Left ventricle myocardium superior (tissue), 1 donor: ENCODE measurements at regions not wholly inside any gene's neighbourhood (a gene's known extent, or its start where the extent isn't known, plus 50 kb on each side); places are given as distances from the start of the nearest gene placed in this dataset.

Experiments
- ATAC-seq: fragments of 200-7000 bp; cut with Tn5 transposase; one replicate; pipeline ENCODE4 v1.9.1; 2020; ENCODE audit warnings: mild to moderate bottlenecking, moderate library complexity
- DNase-seq: peaks from one replicate; pipeline ENCODE4 v3.0.0-alpha.2; 2020
- intact Hi-C: fragments of 100-400 bp; cut with micrococcal nuclease; formaldehyde crosslinking; loops from one replicate; pipeline ENCODE4 v1.11.0; 2022
- donor health status: DM: no; HTN: yes; CAD: no; lungs with severe emphysema.

GRCh38 chr13:106804991-106805390 lies 237.1 kb upstream of the ARGLU1 start:
- no peak for ATAC-seq

GRCh38 chr13:106802917-106803316 lies 235.0 kb upstream of the ARGLU1 start:
- intact Hi-C loops = no loop called here
- DNase-seq = no peak
- no peak for ATAC-seq

More at GRCh38 chr13:106804991-106805390, 237.1 kb upstream of the ARGLU1 start:
- intact Hi-C loops = no loop called here
- DNase-seq = no peak

- DNase-seq (no peak), ATAC-seq (no peak)
- intact Hi-C loops = no loop called here
These were observed 231.9 kb upstream of the ARGLU1 start for GRCh38 chr13:106799781-106800335.

GRCh38 chr13:106797081-106797640 lies 229.2 kb upstream of the ARGLU1 start:
- intact Hi-C loops = no loop called here
- ATAC-seq = no peak
- DNase-seq = no peak

- DNase-seq = no peak
- ATAC-seq = no peak
- intact Hi-C loops = no loop called here
These were observed 228.5 kb upstream of the ARGLU1 start for GRCh38 chr13:106796280-106797047.

GRCh38 chr13:106795847-106796246 lies 227.9 kb upstream of the ARGLU1 start:
- no peak for ATAC-seq
- no peak for DNase-seq
- intact Hi-C loops = no loop called here

- no peak for DNase-seq
- intact Hi-C loops = no loop called here
- no peak for ATAC-seq
These were observed 226.2 kb upstream of the ARGLU1 start for GRCh38 chr13:106794117-106794516.

- intact Hi-C loops = no loop called here
- DNase-seq = no peak
- ATAC-seq = no peak
These were observed 222.0 kb upstream of the ARGLU1 start for GRCh38 chr13:106789911-106790310.

GRCh38 chr13:106786006-106786563 lies 218.1 kb upstream of the ARGLU1 start:
- ATAC-seq (no peak), DNase-seq (no peak)
- intact Hi-C loops = no loop called here

GRCh38 chr13:106774621-106775020 lies 206.7 kb upstream of the ARGLU1 start:
- intact Hi-C loops = no loop called here
- DNase-seq (no peak), ATAC-seq (no peak)

GRCh38 chr13:106772006-106772601 lies 204.2 kb upstream of the ARGLU1 start:
- intact Hi-C loops = no loop called here
- DNase-seq (no peak), ATAC-seq (no peak)

GRCh38 chr13:106768991-106769390 lies 201.1 kb upstream of the ARGLU1 start:
- no peak for DNase-seq
- ATAC-seq = no peak
- intact Hi-C loops = no loop called here

- DNase-seq = no peak
- no peak for ATAC-seq
- intact Hi-C loops = no loop called here
These were observed 194.8 kb upstream of the ARGLU1 start for GRCh38 chr13:106762708-106763107.

GRCh38 chr13:106756446-106756845 lies 188.5 kb upstream of the ARGLU1 start:
- DNase-seq (peak; percentile 34), ATAC-seq (peak; percentile 34)
- intact Hi-C loops = no loop called here

- ATAC-seq = no peak
- DNase-seq = no peak
- intact Hi-C loops = no loop called here
These were observed 187.6 kb upstream of the ARGLU1 start for GRCh38 chr13:106755542-106755941.

GRCh38 chr13:106753251-106753650 lies 185.3 kb upstream of the ARGLU1 start:
- ATAC-seq (peak; percentile 41), DNase-seq (no peak)
- intact Hi-C loops = no loop called here

- ATAC-seq = no peak
- intact Hi-C loops = no loop called here
These were observed 184.7 kb upstream of the ARGLU1 start for GRCh38 chr13:106752584-106753170.

GRCh38 chr13:106748785-106749184 lies 180.8 kb upstream of the ARGLU1 start:
- no peak for ATAC-seq
- no peak for DNase-seq
- intact Hi-C loops = no loop called here

More at GRCh38 chr13:106752584-106753170, 184.7 kb upstream of the ARGLU1 start:
- no peak for DNase-seq

- ATAC-seq = no peak
- intact Hi-C loops = no loop called here
These were observed 176.6 kb upstream of the ARGLU1 start for GRCh38 chr13:106744516-106744915.

More at GRCh38 chr13:106744516-106744915, 176.6 kb upstream of the ARGLU1 start:
- no peak for DNase-seq
